Kidney epithelial cell (primary cell): ENCODE measurements at regions not wholly inside any gene's neighbourhood (a gene's known extent, or its start where the extent isn't known, plus 50 kb on each side); places are given as distances from the start of the nearest gene placed in this dataset.

Source experiments
- DNase-seq: peaks from one replicate; pipeline ENCODE4 v3.0.0-alpha.2; 2010; ENCODE audit warnings: low read depth
- H3K27me3 ChIP-seq: 2 replicates; pipeline ENCODE4 v1.6.0; 2011; ENCODE audit warnings: low read length; ENCODE audit not compliant: control insufficient read depth, insufficient read depth
- H3K36me3 ChIP-seq: 2 replicates; pipeline ENCODE4 v1.5.1; 2011; ENCODE audit warnings: low read length; ENCODE audit not compliant: control insufficient read depth, insufficient read depth
- H3K4me3 ChIP-seq: 2 replicates; pipeline ENCODE4 v1.5.1; 2011; ENCODE audit warnings: low read depth, mild to moderate bottlenecking, control low read depth, low read length
- CTCF ChIP-seq: IDR thresholded peaks from 2 replicates; pipeline ENCODE4 v1.5.1; 2011; ENCODE audit warnings: mild to moderate bottlenecking, moderate library complexity, low read length, control low read depth, inconsistent platforms; ENCODE audit not compliant: insufficient read depth, poor library complexity, severe bottlenecking

GRCh38 chr15:69810431-69811354 is 287.0 kb downstream of the TLE3 start:
- peaks cover 16% of the 10 kb centered on the region for H3K27me3 ChIP-seq
- TF ChIP-seq CTCF: no peak
- no peak overlapping the region for H3K4me3 ChIP-seq
- H3K36me3 ChIP-seq: no peaks in the 10 kb centered on the region
- DNase-seq: no peak

DNA sequence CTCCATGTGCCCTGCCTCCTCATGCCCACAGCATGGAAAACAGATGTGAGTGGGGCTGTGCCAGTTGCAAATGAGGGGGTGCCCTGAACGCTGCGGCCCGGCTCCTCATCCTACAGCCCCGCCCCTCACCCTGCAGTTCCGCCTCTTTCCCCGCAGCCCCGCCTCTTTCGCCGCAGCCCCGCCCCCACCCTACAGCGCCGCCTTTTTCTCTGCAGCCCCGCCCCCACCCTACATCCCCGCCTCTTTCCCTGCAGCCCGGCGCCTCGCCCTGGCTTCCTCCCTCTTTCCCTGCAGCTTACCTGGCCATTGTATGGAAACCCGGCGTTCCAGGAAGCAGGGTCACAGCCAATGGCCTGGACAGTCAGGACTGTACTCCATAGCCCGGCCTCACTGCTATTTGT is 284.9 kb downstream of the TLE3 start:
- H3K4me3 ChIP-seq: no peak overlapping the region
- no peak for TF ChIP-seq CTCF
- H3K36me3 ChIP-seq: no peaks in the 10 kb centered on the region
- peaks cover 17% of the 10 kb centered on the region for H3K27me3 ChIP-seq
- no peak for DNase-seq

DNA sequence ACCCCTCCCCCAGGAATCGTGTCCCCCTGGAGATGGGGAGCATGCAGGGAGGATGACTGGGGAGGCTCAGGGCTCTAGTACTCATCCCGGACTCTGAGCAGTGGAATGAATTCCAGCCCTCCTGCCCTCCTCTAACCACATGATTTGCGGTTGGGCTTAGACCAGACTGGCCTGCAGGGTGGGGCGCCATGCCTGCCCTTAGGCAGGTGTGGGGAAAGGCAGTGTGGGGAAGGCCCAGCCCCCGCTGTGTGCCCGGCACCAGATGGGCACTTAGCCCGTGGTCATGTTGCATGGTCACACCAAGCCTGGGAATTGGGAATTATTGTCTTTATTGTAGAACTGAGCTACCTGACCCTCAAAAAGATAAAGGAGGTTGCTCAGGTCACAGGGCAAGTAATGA is 283.8 kb downstream of the TLE3 start:
- no peak overlapping the region for H3K4me3 ChIP-seq
- no peak for DNase-seq
- peaks cover 17% of the 10 kb centered on the region for H3K27me3 ChIP-seq
- H3K36me3 ChIP-seq: no peaks in the 10 kb centered on the region
- TF ChIP-seq CTCF: no peak

GRCh38 chr15:69814932-69815331 is 282.8 kb downstream of the TLE3 start:
- DNase-seq: no peak
- Histone ChIP-seq H3K36me3 (no peaks in the 10 kb centered on the region), H3K4me3 (no peak overlapping the region), H3K27me3 (peaks cover 16% of the 10 kb centered on the region)
- TF ChIP-seq CTCF: no peak

DNA sequence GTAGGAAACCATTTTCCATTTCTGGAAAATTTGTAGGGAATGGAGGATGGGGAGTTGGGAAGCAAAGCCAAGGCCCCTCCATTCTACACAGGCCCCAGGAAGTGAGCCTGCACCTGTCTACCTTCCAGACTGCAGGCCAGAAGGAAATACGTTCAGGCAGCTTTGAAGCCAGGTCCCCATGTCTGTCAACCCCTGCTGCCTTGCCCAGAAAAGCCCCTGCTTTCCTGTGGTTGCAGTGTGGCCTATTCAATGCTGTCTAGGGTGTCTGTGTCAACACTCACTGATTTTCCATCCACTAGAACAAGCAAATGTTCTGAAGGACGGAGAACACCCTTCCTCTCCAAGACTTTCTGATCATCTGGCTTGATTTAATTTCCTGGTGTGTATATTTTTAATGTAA is 281.9 kb downstream of the TLE3 start:
- no peak for DNase-seq
- no peak for TF ChIP-seq CTCF
- H3K4me3 ChIP-seq: no peak overlapping the region
- no peaks in the 10 kb centered on the region for H3K36me3 ChIP-seq
- peaks cover 11% of the 10 kb centered on the region for H3K27me3 ChIP-seq

GRCh38 chr15:69816522-69816921 is 281.2 kb downstream of the TLE3 start:
- H3K36me3 ChIP-seq: no peaks in the 10 kb centered on the region
- no peak for DNase-seq
- peaks cover 10% of the 10 kb centered on the region for H3K27me3 ChIP-seq
- H3K4me3 ChIP-seq: no peak overlapping the region
- TF ChIP-seq CTCF: no peak
